BLaER1 (cell line): ENCODE measurements at regions not wholly inside any gene's neighbourhood (a gene's known extent, or its start where the extent isn't known, plus 50 kb on each side); places are given as distances from the start of the nearest gene placed in this dataset.
"Not testable (repeated sequence)": the region's sequence is repeated elsewhere in the genome, so short reads cannot be mapped to it uniquely, and the experiment has no call there.

Experiments
- H3K27ac ChIP-seq: shearing (Covaris generic); formaldehyde crosslinking; 2 replicates; pipeline ENCODE4 v1.8.1; 2022
- H3K27me3 ChIP-seq: shearing (Covaris generic); formaldehyde crosslinking; 2 replicates; pipeline ENCODE4 v1.8.1; 2022
- H3K36me3 ChIP-seq: shearing (Covaris generic); formaldehyde crosslinking; 2 replicates; pipeline ENCODE4 v1.8.1; 2022
- H3K4me1 ChIP-seq: shearing (Covaris generic); formaldehyde crosslinking; 2 replicates; pipeline ENCODE4 v1.8.1; 2022
- H3K4me2 ChIP-seq: shearing (Covaris generic); formaldehyde crosslinking; 2 replicates; pipeline ENCODE4 v1.8.1; 2022
- H3K4me3 ChIP-seq: shearing (Covaris generic); formaldehyde crosslinking; 2 replicates; pipeline ENCODE4 v1.8.1; 2022
- H3K9ac ChIP-seq: shearing (Covaris generic); formaldehyde crosslinking; 2 replicates; pipeline ENCODE4 v1.8.1; 2022
- H3K9me3 ChIP-seq: shearing (Covaris generic); formaldehyde crosslinking; 2 replicates; pipeline ENCODE4 v1.8.1; 2022
- H4K20me1 ChIP-seq: shearing (Covaris generic); formaldehyde crosslinking; 2 replicates; pipeline ENCODE4 v1.8.1; 2022
- Cebpa-rat ChIP-seq: shearing (Covaris generic); IDR thresholded peaks from 2 replicates; pipeline ENCODE4 v1.8.1; 2022

- Histone ChIP-seq H3K36me3 (no peaks in the 10 kb centered on the region), H3K4me1 (no peaks in the 10 kb centered on the region), H3K4me2 (no peak overlapping the region), H3K27me3 (peaks cover 81% of the 10 kb centered on the region), H3K9me3 (no peaks in the 10 kb centered on the region), H3K27ac (no peak overlapping the region), H3K4me3 (no peak overlapping the region), H3K9ac (no peak overlapping the region), H4K20me1 (no peaks in the 10 kb centered on the region)
- TF ChIP-seq Cebpa-rat = no peak
Observed at GRCh38 chrX:50967736-50968135, 57.2 kb downstream of the BMP15 start.

GRCh38 chrX:50968871-50969635, 58.5 kb downstream of the BMP15 start:
- not testable (repeated sequence) for H3K4me1 ChIP-seq, H3K36me3 ChIP-seq, H3K9me3 ChIP-seq, H4K20me1 ChIP-seq, H3K4me3 ChIP-seq, H3K9ac ChIP-seq, H3K27ac ChIP-seq, H3K4me2 ChIP-seq
- peaks cover 81% of the 10 kb centered on the region for H3K27me3 ChIP-seq

- H3K27me3 ChIP-seq = peaks cover 79% of the 10 kb centered on the region
- no peaks in the 10 kb centered on the region for H3K4me1 ChIP-seq
- no peak overlapping the region for H3K4me2 ChIP-seq
- no peak overlapping the region for H3K9ac ChIP-seq
- H3K36me3 ChIP-seq = no peaks in the 10 kb centered on the region
- TF ChIP-seq Cebpa-rat = no peak
- H4K20me1 ChIP-seq = no peaks in the 10 kb centered on the region
- no peaks in the 10 kb centered on the region for H3K9me3 ChIP-seq
- H3K27ac ChIP-seq = no peak overlapping the region
- no peak overlapping the region for H3K4me3 ChIP-seq
Observed at GRCh38 chrX:50971395-50971794, 60.9 kb downstream of the BMP15 start.

GRCh38 chrX:50973199-50973598, 62.7 kb downstream of the BMP15 start:
- Histone ChIP-seq H3K36me3 (no peaks in the 10 kb centered on the region), H3K9ac (no peak overlapping the region), H3K4me3 (no peak overlapping the region), H4K20me1 (no peaks in the 10 kb centered on the region), H3K4me2 (no peak overlapping the region), H3K4me1 (no peaks in the 10 kb centered on the region), H3K27ac (no peak overlapping the region), H3K27me3 (peaks cover 80% of the 10 kb centered on the region), H3K9me3 (no peaks in the 10 kb centered on the region)
- TF ChIP-seq Cebpa-rat = no peak

GRCh38 chrX:50978920-50979682, 68.6 kb downstream of the BMP15 start:
- TF ChIP-seq Cebpa-rat = no peak
- H3K27ac ChIP-seq = no peak overlapping the region
- H3K36me3 ChIP-seq = no peaks in the 10 kb centered on the region
- no peaks in the 10 kb centered on the region for H3K4me1 ChIP-seq
- H4K20me1 ChIP-seq = no peaks in the 10 kb centered on the region
- H3K27me3 ChIP-seq = peaks cover 90% of the 10 kb centered on the region
- no peaks in the 10 kb centered on the region for H3K9me3 ChIP-seq
- no peak overlapping the region for H3K9ac ChIP-seq
- no peak overlapping the region for H3K4me2 ChIP-seq
- no peak overlapping the region for H3K4me3 ChIP-seq

GRCh38 chrX:50980251-50980650, 69.7 kb downstream of the BMP15 start:
- Histone ChIP-seq H3K4me1 (no peaks in the 10 kb centered on the region), H3K4me2 (no peak overlapping the region), H3K27me3 (peaks cover 94% of the 10 kb centered on the region), H3K9me3 (no peaks in the 10 kb centered on the region), H3K4me3 (no peak overlapping the region), H3K36me3 (no peaks in the 10 kb centered on the region), H3K27ac (no peak overlapping the region), H3K9ac (no peak overlapping the region), H4K20me1 (no peaks in the 10 kb centered on the region)
- no peak for TF ChIP-seq Cebpa-rat

- H4K20me1 ChIP-seq = peaks cover 11% of the 10 kb centered on the region; the same call in 1 of the 2 replicates
- TF ChIP-seq Cebpa-rat = no peak
Observed at GRCh38 chrX:50988649-50989048, 78.1 kb downstream of the BMP15 start.

GRCh38 chrX:50996930-50997329, 86.4 kb downstream of the BMP15 start:
- Histone ChIP-seq H3K9ac (no peak overlapping the region), H3K4me2 (no peak overlapping the region), H4K20me1 (no peaks in the 10 kb centered on the region; the same call in 1 of the 2 replicates), H3K27ac (no peak overlapping the region), H3K36me3 (no peaks in the 10 kb centered on the region), H3K9me3 (no peaks in the 10 kb centered on the region), H3K27me3 (peaks cover 62% of the 10 kb centered on the region), H3K4me3 (no peak overlapping the region), H3K4me1 (peaks cover 12% of the 10 kb centered on the region; the same call in 1 of the 2 replicates)
- no peak for TF ChIP-seq Cebpa-rat

More at GRCh38 chrX:50988649-50989048, 78.1 kb downstream of the BMP15 start:
- H3K9me3 ChIP-seq = no peaks in the 10 kb centered on the region
- peaks cover 72% of the 10 kb centered on the region for H3K27me3 ChIP-seq
- no peaks in the 10 kb centered on the region for H3K4me1 ChIP-seq
- H3K4me3 ChIP-seq = no peak overlapping the region
- H3K9ac ChIP-seq = no peak overlapping the region
- H3K4me2 ChIP-seq = no peak overlapping the region
- no peaks in the 10 kb centered on the region for H3K36me3 ChIP-seq
- H3K27ac ChIP-seq = no peak overlapping the region

- H3K9me3 ChIP-seq, H3K9ac ChIP-seq, H3K36me3 ChIP-seq, H4K20me1 ChIP-seq, H3K4me3 ChIP-seq, H3K27ac ChIP-seq: not testable (repeated sequence)
- Histone ChIP-seq H3K4me1 (peaks cover 12% of the 10 kb centered on the region; the same call in 1 of the 2 replicates), H3K4me2 (peak overlapping the region; percentile 5; the same call in 1 of the 2 replicates), H3K27me3 (peaks cover 66% of the 10 kb centered on the region)
Observed at GRCh38 chrX:51000384-51000783, 89.8 kb downstream of the BMP15 start.

GRCh38 chrX:51001733-51002632, 91.4 kb downstream of the BMP15 start:
- not testable (repeated sequence) for H3K9me3 ChIP-seq, H3K27ac ChIP-seq, H3K36me3 ChIP-seq, H4K20me1 ChIP-seq, H3K9ac ChIP-seq, H3K4me3 ChIP-seq, H3K4me2 ChIP-seq
- Histone ChIP-seq H3K4me1 (peaks cover 12% of the 10 kb centered on the region; the same call in 1 of the 2 replicates), H3K27me3 (peaks cover 74% of the 10 kb centered on the region)
